CD4-positive, alpha-beta T cell treated with Interleukin-21 for 1 hour (primary cell): ENCODE measurements at regions not wholly inside any gene's neighbourhood (a gene's known extent, or its start where the extent isn't known, plus 50 kb on each side); places are given as distances from the start of the nearest gene placed in this dataset.

Experiments used
- DNase-seq: peaks from one replicate; pipeline ENCODE4 v3.0.0-alpha.2; 2020

DNA sequence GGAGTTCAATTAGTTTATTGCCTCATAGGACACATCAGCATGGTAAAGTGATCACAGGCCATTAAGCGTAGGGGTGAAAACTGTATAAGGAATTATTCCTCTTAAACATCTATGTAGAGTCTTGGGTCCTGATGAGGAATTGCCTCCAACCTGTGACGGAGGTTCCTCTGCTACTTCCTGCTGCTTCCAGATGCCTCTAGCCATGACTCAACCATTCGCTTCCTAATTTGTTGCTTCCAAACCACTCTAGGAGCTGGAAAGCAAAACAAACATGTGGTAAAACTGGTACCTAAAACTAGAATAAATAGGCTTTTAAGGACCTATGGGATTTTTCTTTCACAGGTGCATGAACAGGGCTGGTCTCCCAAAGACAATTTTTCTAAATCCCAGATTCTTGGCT, 253.8 kb downstream of the KLF12 start:
- no peak for DNase-seq

GRCh38 chr13:73879346-73880015, 254.7 kb downstream of the KLF12 start:
- DNase-seq: no peak

GRCh38 chr13:73877399-73877798, 256.8 kb downstream of the KLF12 start:
- DNase-seq: no peak

DNA sequence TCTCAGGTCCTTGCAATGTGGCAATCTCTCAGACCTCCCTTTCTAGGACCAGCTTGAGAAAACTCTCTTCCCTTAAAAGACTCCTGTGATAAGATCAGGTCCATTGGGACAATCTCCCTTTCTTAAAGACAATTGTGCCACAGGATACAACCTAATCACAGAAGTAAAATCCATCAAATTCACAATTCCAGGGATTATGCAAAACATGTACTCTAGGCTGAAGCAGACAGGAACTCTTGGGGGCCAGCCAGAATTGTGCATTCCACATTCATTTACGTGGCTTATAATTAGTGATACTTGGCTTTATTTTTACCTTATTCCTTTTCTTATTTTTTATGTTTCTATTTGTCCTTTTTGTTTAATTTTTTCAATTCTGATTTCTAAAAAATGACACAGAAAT, 257.9 kb downstream of the KLF12 start:
- no peak for DNase-seq

DNA sequence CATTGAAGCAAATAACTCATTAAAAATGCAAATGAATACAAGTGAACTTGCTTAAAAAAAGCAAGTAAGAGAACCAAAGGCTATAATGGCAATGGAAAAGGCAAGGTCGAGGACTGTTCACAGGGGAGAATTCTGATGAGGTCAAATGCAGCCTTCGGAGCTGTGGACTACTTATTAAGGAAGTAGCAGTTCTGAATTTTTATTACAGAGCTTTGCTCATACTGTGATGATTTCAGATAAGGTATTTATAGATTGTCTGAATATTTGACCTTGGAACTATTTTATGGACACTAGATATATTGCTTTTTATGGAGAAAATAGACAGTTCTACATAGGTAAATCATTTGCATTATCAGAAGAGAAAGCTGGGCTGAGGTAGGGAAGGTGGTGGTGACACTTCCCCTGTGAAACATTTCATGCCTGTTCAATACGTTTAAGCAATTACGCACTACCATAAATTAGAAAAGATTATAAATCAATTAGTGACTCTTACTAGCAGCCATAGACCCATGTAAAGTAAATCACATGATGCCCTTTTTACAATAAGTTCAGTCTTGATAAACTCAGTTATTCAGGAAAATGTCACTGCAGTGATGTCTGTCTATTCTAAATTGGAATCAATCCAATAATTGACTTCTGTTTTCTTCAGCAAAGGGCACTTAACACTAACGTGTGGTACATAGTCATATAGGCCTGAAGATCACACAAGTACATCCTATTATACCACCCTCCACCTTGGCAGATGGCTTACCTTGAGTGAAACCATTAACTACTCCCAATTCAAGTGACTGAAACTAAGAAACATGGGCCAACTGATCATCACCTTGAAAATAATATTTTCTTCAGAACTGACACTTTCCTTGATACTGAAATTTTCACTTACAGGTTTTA, 260.0 kb downstream of the KLF12 start:
- no peak for DNase-seq

GRCh38 chr13:73872397-73872796, 261.8 kb downstream of the KLF12 start:
- DNase-seq: no peak

DNA sequence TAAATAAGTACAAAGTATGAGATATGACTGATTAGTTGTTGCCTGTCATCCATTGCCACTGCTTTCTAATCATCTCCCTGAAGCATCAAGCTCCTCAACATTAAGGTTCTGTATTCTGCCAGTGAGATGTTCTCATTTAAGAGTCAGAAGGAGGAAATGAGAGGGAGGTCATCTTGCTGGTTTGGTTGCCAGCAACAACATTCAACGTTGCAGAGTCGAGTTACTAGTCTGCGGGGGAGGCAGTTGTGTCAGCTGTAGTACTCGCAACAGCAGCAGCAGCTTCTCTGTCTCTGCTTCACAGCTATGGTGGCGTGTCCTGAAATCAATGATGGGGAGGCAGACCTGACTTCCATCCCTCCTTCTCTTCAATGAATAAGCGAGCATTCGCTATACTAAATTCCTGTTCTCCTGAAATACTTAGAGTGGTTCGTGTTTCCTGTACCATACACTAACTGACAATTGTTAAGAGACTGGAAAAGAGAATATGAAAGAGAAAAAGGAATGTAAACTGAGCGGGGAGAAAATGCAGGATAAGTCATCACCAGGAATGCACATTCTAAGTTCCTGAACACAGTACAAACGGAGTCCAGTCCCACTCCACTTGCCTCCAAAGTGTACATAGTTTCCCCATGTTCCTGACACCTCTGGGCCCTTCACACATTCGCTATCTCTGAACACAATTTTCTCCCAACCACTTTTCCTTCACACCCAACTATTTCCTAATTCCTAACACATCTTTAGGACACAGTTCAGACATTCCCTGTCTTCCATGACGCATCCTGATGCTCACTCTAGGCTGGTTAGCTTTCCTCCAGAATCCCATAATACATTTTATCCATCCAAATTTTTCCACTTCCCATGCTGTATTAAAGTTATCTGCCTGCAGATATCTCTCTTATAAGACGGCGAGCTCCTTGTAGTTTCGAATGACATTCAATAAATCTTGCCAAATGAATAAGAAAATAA, 263.0 kb downstream of the KLF12 start:
- no peak for DNase-seq

DNA sequence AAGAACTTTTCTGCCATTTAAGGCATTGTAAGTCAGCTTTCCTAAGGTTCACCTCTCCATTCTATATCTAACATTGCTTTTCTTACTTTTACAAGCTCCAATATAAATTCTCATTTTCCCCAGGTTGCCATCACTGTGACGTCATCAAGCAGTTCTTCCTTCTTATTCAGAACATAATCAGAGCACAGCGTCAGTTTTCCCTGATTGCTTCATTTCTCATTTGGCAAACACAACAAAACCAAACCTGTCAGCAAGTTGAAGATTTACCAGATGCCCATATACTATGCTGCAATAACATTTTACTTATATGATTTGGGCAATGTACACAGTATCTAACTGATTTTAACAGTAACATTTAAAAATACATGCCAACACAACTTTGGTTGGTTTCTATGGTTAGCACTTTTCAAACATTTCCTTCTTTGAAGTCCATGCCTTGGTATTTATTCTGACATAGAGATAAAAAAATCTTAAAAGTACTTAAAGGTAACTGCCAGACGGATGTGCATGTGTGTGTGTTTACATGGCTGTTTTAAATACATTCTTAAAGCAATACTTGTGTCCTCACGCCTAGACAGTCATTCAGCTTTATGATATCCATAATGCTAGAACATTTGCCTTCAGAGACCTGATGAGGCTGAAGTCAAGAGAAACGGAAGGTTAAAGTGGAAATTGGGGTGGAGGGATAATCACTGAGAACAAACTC, 264.0 kb downstream of the KLF12 start:
- DNase-seq: no peak

DNA sequence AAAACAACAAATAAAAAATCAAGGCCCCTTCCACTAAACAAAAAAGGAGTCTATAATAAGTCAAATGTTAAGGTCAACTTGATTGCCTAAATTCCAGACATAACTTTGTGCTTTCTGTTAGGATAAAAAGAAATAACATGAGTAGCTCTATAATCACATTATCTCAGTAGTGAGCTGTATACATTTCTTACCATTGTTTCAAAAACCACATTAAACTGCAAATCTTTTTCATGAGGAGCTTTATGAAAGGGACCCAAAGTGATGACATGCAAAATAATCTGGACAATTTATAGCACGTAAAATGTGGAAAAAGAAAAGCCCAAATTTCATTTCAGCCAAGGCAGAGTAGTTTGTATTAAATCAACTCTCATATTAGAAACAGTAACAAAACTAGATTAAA, 269.2 kb downstream of the KLF12 start:
- DNase-seq: no peak

DNA sequence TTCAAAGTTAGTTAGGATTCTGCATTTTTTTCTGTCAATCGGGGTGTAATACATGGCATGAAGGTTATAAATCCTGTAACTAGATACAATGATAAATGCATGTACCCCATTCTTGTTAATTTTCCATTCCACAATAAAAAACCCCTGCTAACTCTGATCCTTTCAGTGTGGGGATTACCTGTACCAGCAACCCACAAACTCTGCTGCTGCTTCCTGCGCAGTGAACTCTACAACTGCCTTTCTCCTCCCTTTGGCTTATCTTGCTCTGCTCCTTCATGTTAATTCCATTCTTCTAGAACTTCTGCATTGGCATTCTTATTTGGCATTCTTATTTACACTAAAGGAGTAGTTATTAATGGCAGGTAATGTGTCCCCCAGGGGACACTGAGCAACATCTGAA, 273.1 kb downstream of the KLF12 start:
- peak; percentile 25 for DNase-seq

- no peak for DNase-seq
These were observed 273.7 kb downstream of the KLF12 start for GRCh38 chr13:73860501-73860900.

- peak; percentile 53 for DNase-seq
These were observed 274.4 kb downstream of the KLF12 start for GRCh38 chr13:73859841-73860240.

DNA sequence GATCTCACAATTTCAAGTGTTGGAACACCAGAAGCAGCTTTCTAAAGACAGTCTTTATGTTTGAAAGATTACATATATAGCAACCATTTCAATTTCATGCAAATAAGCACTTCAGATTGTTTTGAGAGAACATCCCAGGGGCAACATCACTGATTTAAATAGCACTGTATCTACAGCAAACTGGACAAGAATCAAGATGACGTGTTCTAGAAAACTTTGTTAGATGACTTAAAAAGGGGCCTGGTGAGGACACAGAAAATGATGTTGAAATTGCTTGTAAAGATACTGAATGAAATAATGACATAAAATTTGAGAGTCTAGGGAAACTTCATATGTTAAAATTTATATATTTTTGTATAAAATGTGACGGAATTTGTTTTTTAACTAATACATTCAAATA, 277.1 kb downstream of the KLF12 start:
- DNase-seq: no peak

- no peak for DNase-seq
These were observed 283.1 kb downstream of the KLF12 start for GRCh38 chr13:73851104-73851503.

DNA sequence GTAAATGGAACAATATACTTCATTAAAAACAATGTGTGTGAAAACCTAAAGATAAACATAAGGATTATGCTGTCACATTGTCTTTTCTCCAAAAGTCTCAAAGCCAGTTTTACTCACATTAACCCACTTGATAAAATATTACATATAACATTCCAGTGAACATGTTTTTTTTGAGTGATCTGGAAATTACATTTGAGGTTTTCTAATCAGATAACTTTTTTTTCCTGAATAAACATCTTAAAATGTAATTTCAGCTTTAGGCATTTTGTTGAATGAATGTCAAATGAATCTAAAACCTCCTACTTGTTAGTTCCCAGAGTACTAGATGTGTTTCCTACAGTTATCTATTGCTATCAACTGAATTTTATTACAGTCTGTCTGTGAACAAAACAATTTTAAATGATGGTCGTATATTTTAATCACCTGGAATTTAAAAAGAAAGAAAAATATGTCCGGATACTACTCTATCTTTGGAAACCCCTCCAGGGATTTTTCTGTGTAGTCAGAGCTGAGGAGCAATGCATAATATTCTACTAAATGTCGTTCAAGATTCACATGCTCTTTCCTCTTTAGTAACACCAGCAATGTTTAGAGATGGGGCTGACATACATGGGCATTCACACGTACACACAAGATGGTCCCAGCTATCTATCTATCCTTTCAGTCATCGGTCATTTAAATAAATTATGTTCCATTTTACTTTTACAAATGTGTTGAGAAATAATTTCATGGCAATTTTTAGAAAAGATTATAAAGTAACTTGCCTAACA, 283.9 kb downstream of the KLF12 start:
- DNase-seq: no peak

DNA sequence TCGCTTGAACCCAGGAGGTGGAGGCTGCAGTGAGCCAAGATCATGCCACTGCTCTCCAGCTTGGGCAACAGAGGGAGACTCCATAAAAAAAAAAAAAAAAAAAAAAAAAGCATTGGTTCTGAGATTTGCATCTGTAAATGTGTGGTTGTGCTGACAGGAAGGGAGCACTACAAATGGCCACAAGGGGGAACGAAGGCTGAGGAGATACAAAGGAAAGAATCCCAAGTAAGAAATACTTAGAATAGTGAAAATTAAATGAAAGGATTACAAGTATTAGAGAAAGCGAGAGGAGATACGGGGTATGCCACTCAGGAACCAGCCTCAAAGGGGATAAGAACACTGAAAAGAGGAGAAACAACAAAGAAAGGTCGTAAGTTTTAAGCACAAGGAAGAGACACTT, 284.9 kb downstream of the KLF12 start:
- DNase-seq: peak; percentile 51

GRCh38 chr13:73844986-73845385, 289.2 kb downstream of the KLF12 start:
- no peak for DNase-seq

DNA sequence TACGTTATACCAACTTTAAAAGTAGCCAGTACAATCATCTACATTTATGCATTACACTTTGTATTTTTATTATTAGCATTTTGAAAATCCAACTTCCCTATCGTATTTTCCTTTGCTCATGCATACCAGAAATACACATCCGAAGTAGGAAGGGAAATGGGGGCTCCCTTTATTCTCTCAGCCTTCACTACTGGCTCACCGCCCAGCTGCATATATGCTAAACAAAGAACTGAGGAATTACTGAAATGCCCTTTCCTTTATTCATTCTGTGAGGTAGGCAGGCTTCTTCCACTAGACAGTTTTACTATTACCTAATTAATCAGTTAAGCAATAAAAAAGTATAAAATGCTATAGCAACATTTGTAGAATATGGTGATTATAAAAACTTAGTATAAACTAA, 291.6 kb downstream of the KLF12 start:
- DNase-seq: no peak

DNA sequence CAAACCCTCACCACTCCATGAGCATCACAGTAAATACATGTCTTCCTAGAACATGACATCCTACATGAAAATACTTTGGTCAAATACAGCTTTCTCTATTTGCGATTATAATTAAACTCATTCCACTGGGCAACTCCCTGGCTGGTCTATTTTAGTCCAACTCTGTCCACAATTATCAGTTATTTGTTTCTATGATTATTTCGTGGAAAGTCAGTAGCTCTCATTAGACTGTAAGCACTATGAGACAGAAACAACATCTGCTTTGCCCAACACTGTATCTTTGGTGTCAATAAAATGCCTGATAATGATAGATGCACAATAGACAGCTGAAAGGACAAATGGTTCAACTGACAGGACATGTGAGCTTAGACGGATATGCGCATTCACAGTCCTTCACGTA, 292.0 kb downstream of the KLF12 start:
- DNase-seq: no peak

DNA sequence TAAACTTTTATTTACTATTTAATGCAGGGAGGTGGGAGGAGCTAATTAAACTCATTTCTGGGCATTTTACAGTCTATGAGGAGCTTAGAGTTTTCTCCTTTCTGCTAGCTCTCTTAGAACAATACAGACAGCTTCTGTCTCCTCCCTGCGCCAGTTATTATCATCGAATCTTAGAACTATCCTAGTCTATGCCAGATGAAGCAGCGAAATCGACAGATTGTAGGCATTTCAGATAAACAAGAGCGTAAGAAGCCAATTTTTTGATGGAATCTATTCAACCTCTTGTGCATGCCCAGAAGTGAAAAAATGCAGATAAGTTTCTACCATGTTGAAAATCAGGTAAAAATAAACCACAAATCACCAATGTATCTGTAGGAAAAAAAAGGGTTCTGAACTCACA, 297.1 kb downstream of the KLF12 start:
- DNase-seq: no peak

GRCh38 chr13:73835138-73835721, 299.0 kb downstream of the KLF12 start:
- DNase-seq: peak; percentile 66
